NCI-H526 (cell line): ENCODE measurements at regions not wholly inside any gene's neighbourhood (a gene's known extent, or its start where the extent isn't known, plus 50 kb on each side); places are given as distances from the start of the nearest gene placed in this dataset.

Experiments
- DNase-seq, 2 experiments: peaks; one replicate each; lab custom pipeline; 2025; lab: John Stamatoyannopoulos, UW

GRCh38 chr3:127135241-127136023 is 57.5 kb upstream of the PRR23E start:
- peak in 1 of 2 experiments; percentile 56 for DNase-seq

GRCh38 chr3:127136024-127136600 is 56.8 kb upstream of the PRR23E start:
- DNase-seq: no peak

- DNase-seq: no peak
These were observed 56.2 kb upstream of the PRR23E start for GRCh38 chr3:127136706-127137105.

GRCh38 chr3:127137113-127137512 is 55.8 kb upstream of the PRR23E start:
- DNase-seq: no peak

- no peak for DNase-seq
These were observed 55.0 kb upstream of the PRR23E start for GRCh38 chr3:127137757-127138536.

GRCh38 chr3:127139601-127140500 is 53.1 kb upstream of the PRR23E start:
- DNase-seq: no peak

- DNase-seq: no peak
These were observed 52.1 kb upstream of the PRR23E start for GRCh38 chr3:127140501-127141460.

- DNase-seq: peak; percentile 80 to 86
These were observed 50.8 kb upstream of the PRR23E start for GRCh38 chr3:127141921-127142730.
